K562 (cell line): ENCODE measurements at regions not wholly inside any gene's neighbourhood (a gene's known extent, or its start where the extent isn't known, plus 50 kb on each side); places are given as distances from the start of the nearest gene placed in this dataset.

Experiments used
- ATAC-seq: fragments of 200-7000 bp; cut with Tn5 transposase; 3 replicates; pipeline ENCODE4 v1.9.1; 2020; ENCODE audit warnings: moderate library complexity
- BruUV-seq: library from RNA; stranded (reverse); fragments of 400-500 nt; replicated peaks from 2 replicates; lab custom pipeline; 2021; lab: Mats Ljungman, UMichigan
- CTCF ChIA-PET: fragments of 300-600 bp; formaldehyde crosslinking; extraction: SDS; loops from one replicate; lab custom pipeline; 2021; ENCODE audit warnings: low intra/inter-chr PET ratio; lab: Yijun Ruan, JAX
- POLR2A ChIA-PET: fragments of 300-600, 350-650 bp; sonication (Branson Sonifier 250); formaldehyde crosslinking; extraction: SDS; loops from one replicate; lab custom pipeline; 2021; ENCODE audit warnings: antibody characterized with exemption, inconsistent platforms; lab: Yijun Ruan, JAX
- DNase-seq, 4 experiments: peaks; one replicate each; pipeline versions ENCODE4 v3.0.0 to v3.0.0-alpha.2; 2011 to 2018; ENCODE audit warnings: low spot score in 3 of 4, mixed read lengths in 3 of 4; ENCODE audit errors: extremely low read depth in 1 of 4
- FAIRE-seq: peaks from 2 replicates; lab custom pipeline; 2011; peaks lifted over from hg19 to GRCh38; lab: Jason Lieb, UNC
- H2AFZ ChIP-seq: 2 replicates; pipeline ENCODE4 v1.6.0; 2011; ENCODE audit warnings: low read depth, low read length, control low read depth, inconsistent platforms
- H3K27ac ChIP-seq: fragments of 200-600 bp; 3 replicates; pipeline ENCODE4 v1.8.0; 2011; ENCODE audit warnings: low read depth, mild to moderate bottlenecking, control low read depth, inconsistent platforms, low read length, moderate library complexity, mixed read lengths; ENCODE audit errors: extremely low read depth
- H3K27me3 ChIP-seq, 2 experiments: fragments of 300-600 bp in 1 of 2; 2 replicates in 1 of 2; 3 replicates in 1 of 2; pipeline versions ENCODE4 v1.6.0 to v1.8.0; 2011; ENCODE audit warnings: inconsistent platforms in 2 of 2, low read length in 2 of 2, mild to moderate bottlenecking in 1 of 2, mixed read lengths in 1 of 2, moderate library complexity in 1 of 2; ENCODE audit not compliant: control insufficient read depth in 2 of 2, insufficient read depth in 2 of 2
- H3K36me3 ChIP-seq: fragments of 300-600 bp; 3 replicates; pipeline ENCODE4 v1.8.0; 2011; ENCODE audit warnings: mild to moderate bottlenecking, low read length, inconsistent platforms; ENCODE audit not compliant: control insufficient read depth, insufficient read depth
- H3K4me1 ChIP-seq, 2 experiments: fragments of 200-600 bp in 1 of 2; replicated peaks in 1 of 2; 2 replicates in 1 of 2; 3 replicates in 1 of 2; pipeline versions ENCODE4 v1.5.1 to v1.8.0; 2011; ENCODE audit warnings: inconsistent platforms in 2 of 2, low read length in 2 of 2, mild to moderate bottlenecking in 1 of 2, mixed read lengths in 1 of 2, moderate library complexity in 1 of 2; ENCODE audit not compliant: control insufficient read depth in 2 of 2, insufficient read depth in 2 of 2
- H3K4me2 ChIP-seq: 2 replicates; pipeline ENCODE4 v1.6.1; 2011; ENCODE audit warnings: low read length, control low read depth, inconsistent platforms, mixed read lengths; ENCODE audit not compliant: insufficient read depth
- H3K4me3 ChIP-seq: fragments of 200-600 bp; sonication (generic), shearing (Covaris generic); 2 replicates; pipeline ENCODE4 v1.5.1; 2016; ENCODE audit warnings: control low read depth, inconsistent platforms
- H3K79me2 ChIP-seq: fragments of 200-600 bp; 3 replicates; pipeline ENCODE4 v1.8.0; 2011; ENCODE audit warnings: low read length, inconsistent platforms; ENCODE audit not compliant: control insufficient read depth, insufficient read depth
- H3K9ac ChIP-seq, 2 experiments: 2 replicates each; pipeline versions ENCODE4 v1.6.0 to v1.6.1; 2011; ENCODE audit warnings: low read depth in 2 of 2, low read length in 2 of 2, control low read depth in 1 of 2, inconsistent platforms in 1 of 2, mild to moderate bottlenecking in 1 of 2, mixed read lengths in 1 of 2; ENCODE audit not compliant: insufficient read depth in 1 of 2
- H3K9me1 ChIP-seq: one replicate; pipeline ENCODE4 v1.6.0; 2011; ENCODE audit warnings: inconsistent platforms, mild to moderate bottlenecking, low read length, moderate library complexity; ENCODE audit not compliant: control insufficient read depth, insufficient read depth
- H3K9me3 ChIP-seq: replicated peaks from 2 replicates; pipeline ENCODE4 v1.5.1; 2011; ENCODE audit warnings: low read depth, low read length, inconsistent platforms; ENCODE audit not compliant: control insufficient read depth, insufficient read depth
- H4K20me1 ChIP-seq: replicated peaks from 2 replicates; pipeline ENCODE4 v1.6.1; 2011; ENCODE audit warnings: low read length, inconsistent platforms, mixed read lengths; ENCODE audit not compliant: control insufficient read depth, insufficient read depth
- ATF1 ChIP-seq, 2 experiments: fragments of 450-650 bp in 1 of 2; IDR thresholded peaks; 2 replicates each; pipeline ENCODE4 v1.6.1; 2016; ENCODE audit warnings: missing compliant biosample characterization in 1 of 2, missing genetic modification characterization in 1 of 2
- BACH1 ChIP-seq: fragments of 200-800 bp; sonication (Bioruptor generic); IDR thresholded peaks from 2 replicates; pipeline ENCODE4 v1.6.1; 2016; ENCODE audit warnings: missing genetic modification characterization, missing compliant biosample characterization
- EHMT2 ChIP-seq: fragments of 450-650 bp; IDR thresholded peaks from 2 replicates; pipeline ENCODE4 v1.6.1; 2018; ENCODE audit warnings: antibody characterized with exemption
- MIER1 ChIP-seq: fragments of 450-650 bp; IDR thresholded peaks from 2 replicates; pipeline ENCODE4 v1.6.1; 2016; ENCODE audit warnings: antibody characterized with exemption, mild to moderate bottlenecking, low read depth
- NR2C2 ChIP-seq, 2 experiments: fragments of 200-800 bp in 1 of 2; sonication (Bioruptor generic) in 1 of 2; sonication (generic) in 1 of 2; formaldehyde crosslinking in 1 of 2; IDR thresholded peaks; 2 replicates each; pipeline versions ENCODE4 v1.6.1 to v1.8.0; 2016 to 2022; ENCODE audit warnings: mild to moderate bottlenecking in 1 of 2, missing compliant biosample characterization in 1 of 2, missing genetic modification characterization in 1 of 2, missing genetic modification reagents in 1 of 2
- REST ChIP-seq, 2 experiments: fragments of 450-650 bp; formaldehyde crosslinking in 1 of 2; IDR thresholded peaks; 2 replicates each; pipeline versions ENCODE4 v1.4.0 to v1.6.1; 2014 to 2020; ENCODE audit warnings: mild to moderate bottlenecking in 2 of 2, borderline replicate concordance in 1 of 2, low read depth in 1 of 2
- ZKSCAN1 ChIP-seq: fragments of 150-350 bp; IDR thresholded peaks from 2 replicates; pipeline ENCODE4 v1.6.1; 2016; ENCODE audit warnings: low read depth, low read length
- ZNF217 ChIP-seq: sonication (generic); formaldehyde crosslinking; IDR thresholded peaks from 2 replicates; pipeline ENCODE4 v1.8.0; 2022; ENCODE audit warnings: mild to moderate bottlenecking, missing genetic modification reagents
- ZNF436 ChIP-seq: fragments of 250-450, 450-650 bp; sonication (Bioruptor Pico); formaldehyde crosslinking; IDR thresholded peaks from 2 replicates; pipeline ENCODE4 v1.7.0; 2020; ENCODE audit warnings: mild to moderate bottlenecking
- ZNF561 ChIP-seq: fragments of 450-650 bp; formaldehyde crosslinking; conservative IDR thresholded peaks from 2 replicates; pipeline ENCODE4 v1.4.0; 2020; ENCODE audit warnings: mild to moderate bottlenecking, moderate library complexity
- ZNF717 ChIP-seq: fragments of 250-450 bp; sonication (Bioruptor Pico); IDR thresholded peaks from 2 replicates; pipeline ENCODE4 v1.5.0; 2021
- whole genome bisulfite sequencing: fragments of 100-300 bp; shearing (Covaris generic); methylation state at CpG from one replicate; pipeline ENCODE4 v1.1.6; 2016; ENCODE audit warnings: low coverage, mixed read lengths; ENCODE audit not compliant: insufficient coverage; ENCODE audit errors: missing lambda C conversion rate; 5-methylcytosine and 5-hydroxymethylcytosine counted together
- in situ Hi-C: fragments of 300-500 bp; cut with MboI; formaldehyde crosslinking; loops from 4 replicates; pipeline ENCODE4 v1.15.0; 2018; ENCODE audit warnings: inconsistent platforms, mixed read lengths
- intact Hi-C: fragments of 100-400 bp; cut with micrococcal nuclease; formaldehyde crosslinking; loops from 2 replicates; pipeline ENCODE4 v1.14.2; 2022

GRCh38 chr10:130923596-130923995 is 387.9 kb downstream of the TCERG1L start (continued):
- TF ChIP-seq BACH1 (no peak), ATF1 (CRISPR knock-in tag; IDR thresholded peaks at IDR 0.05) (no peak), ATF1 (tag; IDR thresholded peaks at IDR 0.05) (no peak), ZKSCAN1 (no peak), ZNF436 (CRISPR knock-in tag) (no peak), NR2C2 (CRISPR knock-in tag; IDR thresholded peaks at IDR 0.05) (no peak), NR2C2 (tag; IDR thresholded peaks at IDR 0.05) (no peak), ZNF217 (no peak), ZNF561 (CRISPR knock-in tag) (no peak)

DNA sequence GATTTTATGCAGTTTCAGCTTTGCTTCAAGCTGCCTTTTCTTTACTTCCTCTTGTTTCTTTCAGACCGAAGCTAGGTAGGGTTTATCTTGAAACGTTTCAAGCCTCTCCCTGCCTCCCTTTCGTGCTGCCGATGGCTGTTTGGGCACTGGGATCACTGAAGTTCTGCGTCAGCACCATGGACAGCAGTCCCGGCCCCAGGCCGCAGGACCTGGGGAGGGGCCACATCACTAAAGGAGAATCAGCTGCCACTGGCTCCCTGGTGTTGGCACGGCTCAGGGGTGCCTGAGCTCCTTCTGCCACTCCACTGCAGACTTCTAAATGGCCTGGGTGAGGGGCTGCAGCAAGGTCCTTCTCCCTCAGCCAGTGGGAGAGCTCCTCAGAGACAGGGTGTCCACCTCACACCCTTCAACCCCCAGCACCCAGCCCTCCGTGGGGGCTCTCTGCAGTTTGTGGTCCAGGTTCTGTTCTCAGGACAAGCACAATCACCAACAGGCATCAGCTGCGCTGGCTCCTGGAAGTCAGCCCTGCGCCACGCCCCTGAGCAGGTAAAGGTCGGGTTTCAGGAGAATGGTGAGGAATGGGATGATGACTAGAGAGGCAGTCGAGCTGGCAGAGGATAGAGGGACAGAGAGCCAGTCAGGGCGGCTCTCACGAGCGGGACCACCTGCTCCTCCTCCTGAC is 387.2 kb downstream of the TCERG1L start:
- Histone ChIP-seq H3K27me3 (no peaks in the 10 kb centered on the region), H2AFZ (no peak overlapping the region), H4K20me1 (no peaks in the 10 kb centered on the region), H3K27ac (no peak overlapping the region), H3K4me2 (no peak overlapping the region), H3K9me3 (no peaks in the 10 kb centered on the region), H3K36me3 (no peaks in the 10 kb centered on the region), H3K9ac (no peak overlapping the region), H3K9me1 (no peaks in the 10 kb centered on the region), H3K4me1 (no peaks in the 10 kb centered on the region), H3K79me2 (no peaks in the 10 kb centered on the region), H3K4me3 (no peak overlapping the region)
- TF ChIP-seq EHMT2 (peak; percentile 77), ZNF717 (CRISPR knock-in tag) (no peak), REST (IDR thresholded peaks at IDR 0.05; ENCODE audit: borderline replicate concordance) (peak; percentile 96), REST (CRISPR knock-in tag; IDR thresholded peaks at IDR 0.05; ENCODE audit: low read depth) (peak; percentile 87), MIER1 (peak; percentile 50; the same call in 1 of the 2 replicates)
- BruUV-seq, result no TSS peak
- FAIRE-seq (no peak), ATAC-seq (no peak), DNase-seq (peak; percentile 7 to 42 (median 34))
- intact Hi-C loops (no loop called here), in situ Hi-C loops (no loop called here)
- ChIA-PET POLR2A (no interaction called here), CTCF (no interaction called here)
- 8% methylated on average over 15 of the region's 17 CpGs for WGBS
